Panc1 (cell line): ENCODE measurements at regions not wholly inside any gene's neighbourhood (a gene's known extent, or its start where the extent isn't known, plus 50 kb on each side); places are given as distances from the start of the nearest gene placed in this dataset.

Experiments used
- ATAC-seq: fragments of 200-7000 bp; cut with Tn5 transposase; 2 replicates; pipeline ENCODE4 v1.9.1; 2020; ENCODE audit warnings: mild to moderate bottlenecking, moderate library complexity
- BruUV-seq: library from RNA; stranded (reverse); fragments of 400-500 nt; replicated peaks from 2 replicates; lab custom pipeline; 2021; lab: Mats Ljungman, UMichigan
- CTCF ChIA-PET: fragments of 300-600 bp; sonication (Branson Sonifier 250); formaldehyde crosslinking; loops from one replicate; lab custom pipeline; 2022; ENCODE audit warnings: antibody characterized with exemption; lab: Charles Lee
- POLR2A ChIA-PET: fragments of 300-600 bp; sonication (Branson Sonifier 250); formaldehyde crosslinking; loops from one replicate; lab custom pipeline; 2022; ENCODE audit warnings: antibody characterized with exemption; lab: Charles Lee
- DNase-seq: peaks from one replicate; pipeline ENCODE4 v3.0.0-alpha.2; 2010; ENCODE audit warnings: low read depth, low spot score
- H3K27ac ChIP-seq: 2 replicates; pipeline ENCODE4 v1.5.1; 2011; ENCODE audit warnings: mild to moderate bottlenecking, low read length, inconsistent platforms
- H3K27me3 ChIP-seq: fragments of 200-500 bp; sonication (Bioruptor generic); 2 replicates; pipeline ENCODE4 v1.6.0; 2014; ENCODE audit warnings: low read length, inconsistent platforms; ENCODE audit not compliant: control insufficient read depth, insufficient read depth
- H3K36me3 ChIP-seq: fragments of 200-500 bp; sonication (Bioruptor generic); 2 replicates; pipeline ENCODE4 v1.5.1; 2014; ENCODE audit warnings: inconsistent platforms, mild to moderate bottlenecking, low read length, moderate library complexity; ENCODE audit not compliant: control insufficient read depth, insufficient read depth
- H3K4me1 ChIP-seq: 2 replicates; pipeline ENCODE4 v1.5.1; 2011; ENCODE audit warnings: inconsistent platforms, mild to moderate bottlenecking, low read length, moderate library complexity; ENCODE audit not compliant: control insufficient read depth, insufficient read depth
- H3K4me3 ChIP-seq, 2 experiments: 2 replicates each; pipeline ENCODE4 v1.5.1; 2011 to 2012; ENCODE audit warnings: low read depth in 2 of 2, low read length in 2 of 2, mild to moderate bottlenecking in 2 of 2, inconsistent platforms in 1 of 2, moderate library complexity in 1 of 2
- H3K9me3 ChIP-seq: fragments of 200-500 bp; sonication (Bioruptor generic); 2 replicates; pipeline ENCODE4 v1.5.1; 2014; ENCODE audit warnings: low read depth, mild to moderate bottlenecking, inconsistent platforms, low read length, moderate library complexity; ENCODE audit not compliant: control insufficient read depth, insufficient read depth
- CTCF ChIP-seq: fragments of 450-650 bp; IDR thresholded peaks from 2 replicates; pipeline ENCODE4 v1.5.1; 2017; ENCODE audit warnings: mild to moderate bottlenecking
- POLR2AphosphoS5 ChIP-seq: IDR thresholded peaks from 2 replicates; pipeline ENCODE4 v1.6.1; 2012; ENCODE audit warnings: mild to moderate bottlenecking, low read depth, low read length, moderate library complexity
- REST ChIP-seq, 2 experiments: IDR thresholded peaks; 2 replicates each; pipeline ENCODE4 v1.6.1; 2011 to 2012; ENCODE audit warnings: low read depth in 2 of 2, control low read depth in 1 of 2, low read length in 1 of 2, mild to moderate bottlenecking in 1 of 2, moderate library complexity in 1 of 2; ENCODE audit not compliant: insufficient read depth in 1 of 2
- SIN3A ChIP-seq: IDR thresholded peaks from 2 replicates; pipeline ENCODE4 v1.6.1; 2012; ENCODE audit warnings: low read depth, mild to moderate bottlenecking, low read length, moderate library complexity, borderline replicate concordance; ENCODE audit not compliant: insufficient read depth
- TCF7L2 ChIP-seq: IDR thresholded peaks from 2 replicates; pipeline ENCODE4 v1.6.1; 2011; ENCODE audit warnings: mild to moderate bottlenecking, low read depth, low read length, inconsistent platforms
- in situ Hi-C: cut with HindIII; loops from 2 replicates; pipeline ENCODE4 v1.10.0; 2016; ENCODE audit warnings: low sequenced_read_pairs, low pct_unique_long_range_greater_than_20kb
- intact Hi-C: fragments of 100-400 bp; cut with micrococcal nuclease; formaldehyde crosslinking; loops from one replicate; pipeline ENCODE4 v1.10.0; 2022; ENCODE audit not compliant: unreplicated experiment

- BruUV-seq, result no TSS peak
- in situ Hi-C loops, result no loop called here
These were observed 51.3 kb upstream of the GRIA1 start for GRCh38 chr5:153439130-153439529.

More at GRCh38 chr5:153439130-153439529, 51.3 kb upstream of the GRIA1 start:
- DNase-seq (no peak), ATAC-seq (no peak)
- CTCF ChIA-PET, result no interaction called here
- Histone ChIP-seq H3K9me3 (no peaks in the 10 kb centered on the region), H3K27ac (no peak overlapping the region), H3K4me1 (no peaks in the 10 kb centered on the region), H3K36me3 (no peaks in the 10 kb centered on the region), H3K4me3 (no peak overlapping the region), H3K27me3 (no peaks in the 10 kb centered on the region)
- intact Hi-C loops, result no loop called here
- TF ChIP-seq TCF7L2 (no peak), REST (IDR thresholded peaks at IDR 0.05; ENCODE audit: insufficient read depth in 1 of 2, low read depth in 2 of 2, low read length in 1 of 2) (no peak), POLR2AphosphoS5 (no peak), SIN3A (no peak), CTCF (no peak)
- POLR2A ChIA-PET, result no interaction called here
